ENCODE measurements at regions not wholly inside any gene's neighbourhood (a gene's known extent, or its start where the extent isn't known, plus 50 kb on each side); places are given as distances from the start of the nearest gene placed in this dataset.

DNA sequence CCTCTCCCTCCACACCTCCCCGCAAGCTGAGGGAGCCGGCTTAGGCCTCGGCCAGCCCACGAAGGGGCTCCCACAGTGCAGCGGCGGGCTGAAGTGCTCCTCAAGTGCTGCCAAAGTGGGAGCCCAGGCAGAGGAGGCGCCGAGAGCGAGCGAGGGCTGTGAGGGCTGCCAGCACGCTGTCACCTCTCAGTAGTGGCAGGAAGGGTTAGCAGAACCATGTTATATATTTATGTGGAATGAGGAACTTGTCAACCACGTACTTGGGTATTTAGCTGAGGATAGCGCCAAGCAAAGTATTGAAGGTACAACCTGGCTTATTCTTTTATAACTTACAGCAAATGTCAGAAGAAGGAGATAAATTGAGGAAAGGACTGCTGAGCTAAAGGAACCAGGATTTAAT lies 144.1 kb upstream of the MGAT5 start:
- Mint-ChIP-seq H3K4me1 (peaks cover 5% of the 10 kb centered on the region; the same call in 2 of the 3 replicates), H3K27me3 (ENCODE audit: insufficient read depth, low read depth, poor library complexity) (peaks cover 5% of the 10 kb centered on the region), H3K4me3 (no peak overlapping the region), H3K27ac (no peak overlapping the region), H3K9me3 (peaks cover 37% of the 10 kb centered on the region), H3K36me3 (ENCODE audit: low read depth) (peaks cover 20% of the 10 kb centered on the region)
- TF ChIP-seq POLR2AphosphoS5 (IDR thresholded peaks at IDR 0.05; ENCODE audit: low read depth) (no peak), JUNB (IDR thresholded peaks at IDR 0.05; ENCODE audit: unreplicated experiment) (no peak), EZH2phosphoT487 (IDR thresholded peaks at IDR 0.05; ENCODE audit: unreplicated experiment) (no peak), ZNF331 (CRISPR knock-in tag; IDR thresholded peaks at IDR 0.05; ENCODE audit: low read depth) (no peak), CREB1 (CRISPR knock-in tag; IDR thresholded peaks at IDR 0.05; ENCODE audit: low read depth) (no peak), NANOG (IDR thresholded peaks at IDR 0.05; ENCODE audit: borderline replicate concordance) (no peak), ZNF114 (CRISPR knock-in tag; IDR thresholded peaks at IDR 0.05) (no peak), EZH2 (IDR thresholded peaks at IDR 0.05; ENCODE audit: low read depth, unreplicated experiment) (no peak), STAT1 (IDR thresholded peaks at IDR 0.05; ENCODE audit: unreplicated experiment) (no peak)
- TF ChIP-seq, protein P1, sequence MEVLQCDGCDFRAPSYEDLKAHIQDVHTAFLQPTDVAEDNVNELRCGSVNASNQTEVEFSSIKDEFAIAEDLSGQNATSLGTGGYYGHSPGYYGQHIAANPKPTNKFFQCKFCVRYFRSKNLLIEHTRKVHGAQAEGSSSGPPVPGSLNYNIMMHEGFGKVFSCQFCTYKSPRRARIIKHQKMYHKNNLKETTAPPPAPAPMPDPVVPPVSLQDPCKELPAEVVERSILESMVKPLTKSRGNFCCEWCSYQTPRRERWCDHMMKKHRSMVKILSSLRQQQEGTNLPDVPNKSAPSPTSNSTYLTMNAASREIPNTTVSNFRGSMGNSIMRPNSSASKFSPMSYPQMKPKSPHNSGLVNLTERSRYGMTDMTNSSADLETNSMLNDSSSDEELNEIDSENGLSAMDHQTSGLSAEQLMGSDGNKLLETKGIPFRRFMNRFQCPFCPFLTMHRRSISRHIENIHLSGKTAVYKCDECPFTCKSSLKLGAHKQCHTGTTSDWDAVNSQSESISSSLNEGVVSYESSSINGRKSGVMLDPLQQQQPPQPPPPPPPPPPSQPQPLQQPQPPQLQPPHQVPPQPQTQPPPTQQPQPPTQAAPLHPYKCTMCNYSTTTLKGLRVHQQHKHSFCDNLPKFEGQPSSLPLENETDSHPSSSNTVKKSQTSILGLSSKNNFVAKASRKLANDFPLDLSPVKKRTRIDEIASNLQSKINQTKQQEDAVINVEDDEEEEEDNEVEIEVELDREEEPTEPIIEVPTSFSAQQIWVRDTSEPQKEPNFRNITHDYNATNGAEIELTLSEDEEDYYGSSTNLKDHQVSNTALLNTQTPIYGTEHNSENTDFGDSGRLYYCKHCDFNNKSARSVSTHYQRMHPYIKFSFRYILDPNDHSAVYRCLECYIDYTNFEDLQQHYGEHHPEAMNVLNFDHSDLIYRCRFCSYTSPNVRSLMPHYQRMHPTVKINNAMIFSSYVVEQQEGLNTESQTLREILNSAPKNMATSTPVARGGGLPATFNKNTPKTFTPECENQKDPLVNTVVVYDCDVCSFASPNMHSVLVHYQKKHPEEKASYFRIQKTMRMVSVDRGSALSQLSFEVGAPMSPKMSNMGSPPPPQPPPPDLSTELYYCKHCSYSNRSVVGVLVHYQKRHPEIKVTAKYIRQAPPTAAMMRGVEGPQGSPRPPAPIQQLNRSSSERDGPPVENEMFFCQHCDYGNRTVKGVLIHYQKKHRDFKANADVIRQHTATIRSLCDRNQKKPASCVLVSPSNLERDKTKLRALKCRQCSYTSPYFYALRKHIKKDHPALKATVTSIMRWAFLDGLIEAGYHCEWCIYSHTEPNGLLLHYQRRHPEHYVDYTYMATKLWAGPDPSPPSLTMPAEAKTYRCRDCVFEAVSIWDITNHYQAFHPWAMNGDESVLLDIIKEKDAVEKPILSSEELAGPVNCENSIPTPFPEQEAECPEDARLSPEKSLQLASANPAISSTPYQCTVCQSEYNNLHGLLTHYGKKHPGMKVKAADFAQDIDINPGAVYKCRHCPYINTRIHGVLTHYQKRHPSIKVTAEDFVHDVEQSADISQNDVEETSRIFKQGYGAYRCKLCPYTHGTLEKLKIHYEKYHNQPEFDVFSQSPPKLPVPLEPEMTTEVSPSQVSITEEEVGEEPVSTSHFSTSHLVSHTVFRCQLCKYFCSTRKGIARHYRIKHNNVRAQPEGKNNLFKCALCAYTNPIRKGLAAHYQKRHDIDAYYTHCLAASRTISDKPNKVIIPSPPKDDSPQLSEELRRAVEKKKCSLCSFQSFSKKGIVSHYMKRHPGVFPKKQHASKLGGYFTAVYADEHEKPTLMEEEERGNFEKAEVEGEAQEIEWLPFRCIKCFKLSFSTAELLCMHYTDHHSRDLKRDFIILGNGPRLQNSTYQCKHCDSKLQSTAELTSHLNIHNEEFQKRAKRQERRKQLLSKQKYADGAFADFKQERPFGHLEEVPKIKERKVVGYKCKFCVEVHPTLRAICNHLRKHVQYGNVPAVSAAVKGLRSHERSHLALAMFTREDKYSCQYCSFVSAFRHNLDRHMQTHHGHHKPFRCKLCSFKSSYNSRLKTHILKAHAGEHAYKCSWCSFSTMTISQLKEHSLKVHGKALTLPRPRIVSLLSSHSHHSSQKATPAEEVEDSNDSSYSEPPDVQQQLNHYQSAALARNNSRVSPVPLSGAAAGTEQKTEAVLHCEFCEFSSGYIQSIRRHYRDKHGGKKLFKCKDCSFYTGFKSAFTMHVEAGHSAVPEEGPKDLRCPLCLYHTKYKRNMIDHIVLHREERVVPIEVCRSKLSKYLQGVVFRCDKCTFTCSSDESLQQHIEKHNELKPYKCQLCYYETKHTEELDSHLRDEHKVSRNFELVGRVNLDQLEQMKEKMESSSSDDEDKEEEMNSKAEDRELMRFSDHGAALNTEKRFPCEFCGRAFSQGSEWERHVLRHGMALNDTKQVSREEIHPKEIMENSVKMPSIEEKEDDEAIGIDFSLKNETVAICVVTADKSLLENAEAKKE (CRISPR knock-in tag; IDR thresholded peaks at IDR 0.05): no peak
- TF ChIP-seq, protein P2, sequence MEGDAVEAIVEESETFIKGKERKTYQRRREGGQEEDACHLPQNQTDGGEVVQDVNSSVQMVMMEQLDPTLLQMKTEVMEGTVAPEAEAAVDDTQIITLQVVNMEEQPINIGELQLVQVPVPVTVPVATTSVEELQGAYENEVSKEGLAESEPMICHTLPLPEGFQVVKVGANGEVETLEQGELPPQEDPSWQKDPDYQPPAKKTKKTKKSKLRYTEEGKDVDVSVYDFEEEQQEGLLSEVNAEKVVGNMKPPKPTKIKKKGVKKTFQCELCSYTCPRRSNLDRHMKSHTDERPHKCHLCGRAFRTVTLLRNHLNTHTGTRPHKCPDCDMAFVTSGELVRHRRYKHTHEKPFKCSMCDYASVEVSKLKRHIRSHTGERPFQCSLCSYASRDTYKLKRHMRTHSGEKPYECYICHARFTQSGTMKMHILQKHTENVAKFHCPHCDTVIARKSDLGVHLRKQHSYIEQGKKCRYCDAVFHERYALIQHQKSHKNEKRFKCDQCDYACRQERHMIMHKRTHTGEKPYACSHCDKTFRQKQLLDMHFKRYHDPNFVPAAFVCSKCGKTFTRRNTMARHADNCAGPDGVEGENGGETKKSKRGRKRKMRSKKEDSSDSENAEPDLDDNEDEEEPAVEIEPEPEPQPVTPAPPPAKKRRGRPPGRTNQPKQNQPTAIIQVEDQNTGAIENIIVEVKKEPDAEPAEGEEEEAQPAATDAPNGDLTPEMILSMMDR (conservative IDR thresholded peaks at IDR 0.05; ENCODE audit: low read depth in 2 of 2): no peak
- TF ChIP-seq, protein P3, sequence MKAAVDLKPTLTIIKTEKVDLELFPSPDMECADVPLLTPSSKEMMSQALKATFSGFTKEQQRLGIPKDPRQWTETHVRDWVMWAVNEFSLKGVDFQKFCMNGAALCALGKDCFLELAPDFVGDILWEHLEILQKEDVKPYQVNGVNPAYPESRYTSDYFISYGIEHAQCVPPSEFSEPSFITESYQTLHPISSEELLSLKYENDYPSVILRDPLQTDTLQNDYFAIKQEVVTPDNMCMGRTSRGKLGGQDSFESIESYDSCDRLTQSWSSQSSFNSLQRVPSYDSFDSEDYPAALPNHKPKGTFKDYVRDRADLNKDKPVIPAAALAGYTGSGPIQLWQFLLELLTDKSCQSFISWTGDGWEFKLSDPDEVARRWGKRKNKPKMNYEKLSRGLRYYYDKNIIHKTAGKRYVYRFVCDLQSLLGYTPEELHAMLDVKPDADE (IDR thresholded peaks at IDR 0.05): no peak
- TF ChIP-seq, protein P4, sequence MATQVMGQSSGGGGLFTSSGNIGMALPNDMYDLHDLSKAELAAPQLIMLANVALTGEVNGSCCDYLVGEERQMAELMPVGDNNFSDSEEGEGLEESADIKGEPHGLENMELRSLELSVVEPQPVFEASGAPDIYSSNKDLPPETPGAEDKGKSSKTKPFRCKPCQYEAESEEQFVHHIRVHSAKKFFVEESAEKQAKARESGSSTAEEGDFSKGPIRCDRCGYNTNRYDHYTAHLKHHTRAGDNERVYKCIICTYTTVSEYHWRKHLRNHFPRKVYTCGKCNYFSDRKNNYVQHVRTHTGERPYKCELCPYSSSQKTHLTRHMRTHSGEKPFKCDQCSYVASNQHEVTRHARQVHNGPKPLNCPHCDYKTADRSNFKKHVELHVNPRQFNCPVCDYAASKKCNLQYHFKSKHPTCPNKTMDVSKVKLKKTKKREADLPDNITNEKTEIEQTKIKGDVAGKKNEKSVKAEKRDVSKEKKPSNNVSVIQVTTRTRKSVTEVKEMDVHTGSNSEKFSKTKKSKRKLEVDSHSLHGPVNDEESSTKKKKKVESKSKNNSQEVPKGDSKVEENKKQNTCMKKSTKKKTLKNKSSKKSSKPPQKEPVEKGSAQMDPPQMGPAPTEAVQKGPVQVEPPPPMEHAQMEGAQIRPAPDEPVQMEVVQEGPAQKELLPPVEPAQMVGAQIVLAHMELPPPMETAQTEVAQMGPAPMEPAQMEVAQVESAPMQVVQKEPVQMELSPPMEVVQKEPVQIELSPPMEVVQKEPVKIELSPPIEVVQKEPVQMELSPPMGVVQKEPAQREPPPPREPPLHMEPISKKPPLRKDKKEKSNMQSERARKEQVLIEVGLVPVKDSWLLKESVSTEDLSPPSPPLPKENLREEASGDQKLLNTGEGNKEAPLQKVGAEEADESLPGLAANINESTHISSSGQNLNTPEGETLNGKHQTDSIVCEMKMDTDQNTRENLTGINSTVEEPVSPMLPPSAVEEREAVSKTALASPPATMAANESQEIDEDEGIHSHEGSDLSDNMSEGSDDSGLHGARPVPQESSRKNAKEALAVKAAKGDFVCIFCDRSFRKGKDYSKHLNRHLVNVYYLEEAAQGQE (IDR thresholded peaks at IDR 0.05; ENCODE audit: unreplicated experiment): no peak
- Histone ChIP-seq H3K36me3 (ENCODE audit: insufficient read depth) (no peaks in the 10 kb centered on the region), H3K4me1 (ENCODE audit: insufficient read depth) (no peaks in the 10 kb centered on the region), H3K9me2 (ENCODE audit: insufficient read depth) (0 out of 2 replicates have a peak, but pooled peaks cover 2% of the 10 kb centered on the region), H2AFZ (no peak overlapping the region), H3K4me2 (no peak overlapping the region), H4K20me1 (replicated peaks; ENCODE audit: insufficient read depth) (no peaks in the 10 kb centered on the region), H3K27me3 (ENCODE audit: insufficient read depth) (no peaks in the 10 kb centered on the region), H3K4me3 (no peak overlapping the region), H3K79me2 (replicated peaks; ENCODE audit: insufficient read depth) (no peaks in the 10 kb centered on the region), H3F3A (replicated peaks; ENCODE audit: low read depth) (no peaks in the 10 kb centered on the region), H3K27ac (ENCODE audit: low read depth) (no peak overlapping the region)
- ATAC-seq: no peak
- no peak for DNase-seq (ENCODE audit: low spot score)

Measured in GM23338 (cell line).